ENCODE measurements at regions not wholly inside any gene's neighbourhood (a gene's known extent, or its start where the extent isn't known, plus 50 kb on each side); places are given as distances from the start of the nearest gene placed in this dataset.

DNA sequence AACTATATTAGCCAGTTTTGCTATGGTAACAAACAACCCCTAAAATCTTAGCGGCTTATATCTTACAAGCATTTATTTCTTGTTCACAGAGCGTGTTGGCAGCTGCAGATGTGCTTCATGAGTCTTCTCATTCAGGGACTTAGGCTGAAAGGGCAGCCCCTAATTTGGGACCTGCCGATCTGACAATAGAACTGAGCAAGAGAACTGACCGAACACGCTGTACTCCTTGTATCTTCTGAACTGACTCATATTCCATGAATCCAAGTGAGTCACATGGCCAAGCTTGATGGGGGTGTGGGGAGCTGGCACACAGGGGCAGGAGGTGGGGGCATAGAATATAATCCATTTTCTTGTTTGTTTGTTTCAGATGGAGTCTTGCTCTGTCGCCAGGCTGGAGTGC is 481.7 kb upstream of the CADM1 start:
- TF ChIP-seq, protein P1, sequence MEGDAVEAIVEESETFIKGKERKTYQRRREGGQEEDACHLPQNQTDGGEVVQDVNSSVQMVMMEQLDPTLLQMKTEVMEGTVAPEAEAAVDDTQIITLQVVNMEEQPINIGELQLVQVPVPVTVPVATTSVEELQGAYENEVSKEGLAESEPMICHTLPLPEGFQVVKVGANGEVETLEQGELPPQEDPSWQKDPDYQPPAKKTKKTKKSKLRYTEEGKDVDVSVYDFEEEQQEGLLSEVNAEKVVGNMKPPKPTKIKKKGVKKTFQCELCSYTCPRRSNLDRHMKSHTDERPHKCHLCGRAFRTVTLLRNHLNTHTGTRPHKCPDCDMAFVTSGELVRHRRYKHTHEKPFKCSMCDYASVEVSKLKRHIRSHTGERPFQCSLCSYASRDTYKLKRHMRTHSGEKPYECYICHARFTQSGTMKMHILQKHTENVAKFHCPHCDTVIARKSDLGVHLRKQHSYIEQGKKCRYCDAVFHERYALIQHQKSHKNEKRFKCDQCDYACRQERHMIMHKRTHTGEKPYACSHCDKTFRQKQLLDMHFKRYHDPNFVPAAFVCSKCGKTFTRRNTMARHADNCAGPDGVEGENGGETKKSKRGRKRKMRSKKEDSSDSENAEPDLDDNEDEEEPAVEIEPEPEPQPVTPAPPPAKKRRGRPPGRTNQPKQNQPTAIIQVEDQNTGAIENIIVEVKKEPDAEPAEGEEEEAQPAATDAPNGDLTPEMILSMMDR (conservative IDR thresholded peaks at IDR 0.05; ENCODE audit: low read depth): no peak
- no peak overlapping the region for H3K27ac ChIP-seq
- ChIA-PET CTCF (no interaction called here), POLR2A (ENCODE audit: low non-redundant PET) (interaction anchor here (0.6 kb wide), 1 partner anchor 1907 kb away, joined by 3 read pairs; no protein-coding TSS in a partner anchor)
- no peak for DNase-seq (ENCODE audit: low spot score)

DNA sequence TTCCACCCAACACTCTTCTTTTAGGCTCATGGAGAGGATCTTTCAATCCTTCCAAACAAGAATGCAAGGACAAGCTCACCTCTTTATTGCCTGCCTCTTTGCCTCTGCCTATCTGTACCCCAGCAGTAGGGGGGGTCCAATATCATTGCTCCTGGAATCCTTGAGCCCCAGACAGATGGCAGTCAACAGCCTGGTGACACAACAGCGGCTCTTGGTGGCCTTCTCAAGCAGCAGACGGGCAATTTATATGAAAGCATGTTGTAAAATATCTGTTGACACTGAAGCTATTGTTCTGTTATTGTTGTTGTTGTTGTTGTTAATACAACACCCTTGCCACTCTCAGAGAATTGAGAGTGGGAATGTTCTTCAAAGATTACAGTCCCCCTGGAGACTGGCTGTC is 480.0 kb upstream of the CADM1 start:
- ChIA-PET POLR2A (ENCODE audit: low non-redundant PET) (interaction anchor here (0.6 kb wide), 1 partner anchor 222 kb away, joined by 3 read pairs; no protein-coding TSS in a partner anchor), CTCF (no interaction called here)
- H3K27ac ChIP-seq: no peak overlapping the region
- DNase-seq (ENCODE audit: low spot score): no peak
- TF ChIP-seq, protein P1 (conservative IDR thresholded peaks at IDR 0.05; ENCODE audit: low read depth): no peak

DNA sequence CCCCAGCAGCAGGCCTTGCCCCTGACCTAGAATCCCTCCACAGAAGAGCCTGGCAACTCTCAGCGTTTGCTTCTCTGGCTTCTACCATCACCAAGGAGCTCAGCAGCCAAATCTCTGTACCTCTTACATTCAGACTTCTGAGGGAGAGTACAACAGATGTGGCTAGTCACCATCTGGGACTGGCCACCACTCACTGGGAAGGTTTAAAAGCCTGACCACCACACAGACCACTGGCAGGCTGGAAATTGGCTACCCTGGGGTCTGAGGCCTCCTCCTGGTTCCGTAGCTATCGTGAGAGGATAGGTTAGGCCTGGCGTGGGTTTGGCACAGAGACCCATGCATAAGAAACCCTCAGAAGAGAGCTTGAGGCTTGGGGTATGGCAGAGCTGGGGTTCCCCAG is 478.5 kb upstream of the CADM1 start:
- no peak overlapping the region for H3K27ac ChIP-seq
- POLR2A ChIA-PET (ENCODE audit: low non-redundant PET): no interaction called here
- DNase-seq (ENCODE audit: low spot score): no peak
- CTCF ChIA-PET: no interaction called here
- TF ChIP-seq, protein P1 (conservative IDR thresholded peaks at IDR 0.05; ENCODE audit: low read depth): no peak

DNA sequence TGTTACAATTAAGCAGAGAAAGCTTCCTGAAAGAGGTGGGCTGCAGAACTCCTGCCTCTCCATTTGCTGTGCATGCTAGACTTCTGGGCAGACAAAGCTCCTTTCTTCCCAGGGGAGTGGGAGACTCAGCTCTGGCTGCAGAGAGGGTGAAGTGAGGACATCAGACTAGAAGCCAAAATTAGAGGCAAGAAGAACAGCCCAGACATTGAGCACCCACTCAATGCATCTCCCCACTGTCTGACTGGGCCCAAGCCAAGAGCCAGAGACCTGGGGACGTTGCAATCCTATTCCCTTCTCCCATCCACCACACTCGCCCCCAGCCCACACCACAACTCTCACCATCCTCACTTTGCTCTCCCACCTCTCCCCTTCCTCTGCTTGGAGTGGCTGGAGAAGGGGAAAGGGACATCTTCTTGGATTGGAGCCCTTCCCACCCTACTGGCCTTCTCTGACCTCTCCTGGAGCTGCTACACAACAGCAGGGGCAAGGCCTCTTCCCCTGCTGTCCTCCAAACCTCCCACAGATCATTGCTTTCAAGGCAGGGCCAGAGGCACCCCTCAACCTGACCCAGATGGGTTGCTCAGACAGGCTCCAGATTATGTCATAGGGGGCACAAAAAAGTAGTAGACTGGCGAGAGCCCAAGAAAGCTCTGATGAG is 477.7 kb upstream of the CADM1 start:
- TF ChIP-seq, protein P1 (conservative IDR thresholded peaks at IDR 0.05; ENCODE audit: low read depth): no peak
- CTCF ChIA-PET: no interaction called here
- no peak overlapping the region for H3K27ac ChIP-seq
- DNase-seq (ENCODE audit: low spot score): no peak
- POLR2A ChIA-PET (ENCODE audit: low non-redundant PET): no interaction called here

DNA sequence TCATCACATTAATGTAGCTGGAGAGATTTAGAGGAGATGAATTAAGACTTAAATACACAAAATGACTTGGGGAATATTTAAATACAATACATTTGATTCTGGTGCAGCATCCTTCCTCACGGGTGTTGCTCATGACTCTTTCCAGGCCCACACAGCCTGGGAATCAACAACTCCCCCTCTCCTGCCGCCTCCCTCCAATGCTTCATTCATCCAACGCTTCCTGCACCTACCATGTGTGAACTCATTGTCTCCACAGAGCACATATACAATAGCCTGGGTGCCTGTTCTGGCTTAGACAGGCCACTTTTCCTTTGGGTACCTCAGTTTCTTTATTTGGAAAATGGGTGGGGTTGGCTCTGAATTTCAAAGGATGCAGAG is 476.9 kb upstream of the CADM1 start:
- no peak overlapping the region for H3K27ac ChIP-seq
- TF ChIP-seq, protein P1 (conservative IDR thresholded peaks at IDR 0.05; ENCODE audit: low read depth): no peak
- no peak for DNase-seq (ENCODE audit: low spot score)
- POLR2A ChIA-PET (ENCODE audit: low non-redundant PET): no interaction called here
- CTCF ChIA-PET: no interaction called here

DNA sequence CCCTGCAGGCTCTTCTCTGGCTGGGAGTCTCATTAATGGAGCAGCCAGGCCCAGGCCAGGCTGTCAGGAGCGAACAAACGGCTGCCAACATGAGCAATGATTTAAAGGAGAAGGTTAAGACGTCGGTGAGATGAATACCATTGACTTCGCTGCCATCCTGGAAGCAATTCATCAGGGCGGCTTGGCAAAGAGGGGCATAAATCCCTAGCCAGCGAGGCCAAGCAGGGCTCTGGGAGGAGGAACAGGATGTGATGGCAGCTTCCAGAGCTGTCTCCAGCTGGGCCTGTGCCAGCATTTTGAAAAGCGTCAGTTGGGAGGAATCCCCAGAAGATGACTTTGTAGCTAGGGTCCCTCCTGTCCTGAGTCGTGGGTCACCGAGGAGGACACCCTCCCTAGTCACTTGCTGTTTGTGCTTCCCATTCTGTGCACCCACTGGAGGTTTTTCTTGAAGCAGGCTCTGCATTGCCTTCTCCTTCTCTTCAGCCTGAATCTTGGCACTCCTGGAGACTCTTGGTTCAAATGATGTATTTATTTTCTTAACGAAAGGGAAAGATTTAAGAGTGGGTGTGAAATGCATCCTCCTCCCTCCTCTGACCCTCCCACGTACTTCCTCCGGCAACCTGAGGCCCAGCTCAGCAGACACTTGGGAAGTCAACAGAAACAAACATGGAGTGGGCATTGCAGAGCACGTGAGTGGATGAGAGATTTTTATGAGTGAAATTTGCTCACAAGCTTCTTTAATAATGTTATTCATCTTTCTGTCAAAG is 476.3 kb upstream of the CADM1 start:
- ChIA-PET POLR2A (ENCODE audit: low non-redundant PET) (no interaction called here), CTCF (no interaction called here)
- H3K27ac ChIP-seq: no peak overlapping the region
- TF ChIP-seq, protein P1 (conservative IDR thresholded peaks at IDR 0.05; ENCODE audit: low read depth): no peak
- no peak for DNase-seq (ENCODE audit: low spot score)
